Type B pancreatic cell (in vitro differentiated cells): ENCODE measurements at regions not wholly inside any gene's neighbourhood (a gene's known extent, or its start where the extent isn't known, plus 50 kb on each side); places are given as distances from the start of the nearest gene placed in this dataset.
"Not testable (repeated sequence)": the region's sequence is repeated elsewhere in the genome, so short reads cannot be mapped to it uniquely, and the experiment has no call there.

Experiments used
- DNase-seq: peaks from one replicate; pipeline ENCODE4 v3.0.0; 2021; ENCODE audit warnings: mixed read lengths; ENCODE audit not compliant: unreplicated experiment; ENCODE audit errors: extremely low spot score
- H3K27ac Mint-ChIP-seq: 2 replicates; pipeline ENCODE4 v1.8.0; 2021; ENCODE audit warnings: mild to moderate bottlenecking, mixed read lengths
- H3K27me3 Mint-ChIP-seq: 2 replicates; pipeline ENCODE4 v1.8.0; 2021; ENCODE audit warnings: mixed read lengths
- H3K36me3 Mint-ChIP-seq: 2 replicates; pipeline ENCODE4 v1.8.0; 2021; ENCODE audit warnings: mixed read lengths
- H3K4me1 Mint-ChIP-seq: one replicate; pipeline ENCODE4 v1.8.0; 2021; ENCODE audit warnings: mixed read lengths; ENCODE audit not compliant: unreplicated experiment
- H3K4me3 Mint-ChIP-seq: 2 replicates; pipeline ENCODE4 v1.8.0; 2021; ENCODE audit warnings: mild to moderate bottlenecking, mixed read lengths
- H3K9me3 Mint-ChIP-seq: 2 replicates; pipeline ENCODE4 v1.8.0; 2021; ENCODE audit warnings: mixed read lengths
- CTCF ChIP-seq: fragments of 200-600 bp; sonication (generic); conservative IDR thresholded peaks from 2 replicates; pipeline ENCODE4 v1.5.0; 2021; ENCODE audit warnings: antibody characterized with exemption, mild to moderate bottlenecking

- H3K27ac Mint-ChIP-seq: no peak overlapping the region
- DNase-seq: no peak
- H3K4me3 Mint-ChIP-seq: no peak overlapping the region
- no peaks in the 10 kb centered on the region for H3K36me3 Mint-ChIP-seq
- no peaks in the 10 kb centered on the region for H3K9me3 Mint-ChIP-seq
- H3K27me3 Mint-ChIP-seq: no peaks in the 10 kb centered on the region
- no peaks in the 10 kb centered on the region for H3K4me1 Mint-ChIP-seq
- TF ChIP-seq CTCF: no peak
Observed at GRCh38 chr2:77666251-77666980, 144.2 kb upstream of the LRRTM4 start.

GRCh38 chr2:77684543-77685319 is 162.6 kb upstream of the LRRTM4 start:
- DNase-seq, H3K4me3 Mint-ChIP-seq, H3K27me3 Mint-ChIP-seq, H3K36me3 Mint-ChIP-seq, H3K27ac Mint-ChIP-seq, H3K4me1 Mint-ChIP-seq, H3K9me3 Mint-ChIP-seq: not testable (repeated sequence)

GRCh38 chr2:77712601-77713000 is 190.4 kb upstream of the LRRTM4 start:
- Mint-ChIP-seq H3K27ac (no peak overlapping the region), H3K27me3 (no peaks in the 10 kb centered on the region), H3K9me3 (no peaks in the 10 kb centered on the region)

GRCh38 chr2:77713412-77713811 is 191.2 kb upstream of the LRRTM4 start:
- Mint-ChIP-seq H3K27me3 (no peaks in the 10 kb centered on the region), H3K27ac (no peak overlapping the region), H3K4me1 (no peaks in the 10 kb centered on the region), H3K9me3 (no peaks in the 10 kb centered on the region), H3K4me3 (no peak overlapping the region), H3K36me3 (no peaks in the 10 kb centered on the region)
- DNase-seq: no peak
- TF ChIP-seq CTCF: no peak

More at GRCh38 chr2:77712601-77713000, 190.4 kb upstream of the LRRTM4 start:
- H3K4me1 Mint-ChIP-seq: no peaks in the 10 kb centered on the region
- TF ChIP-seq CTCF: no peak
- no peak for DNase-seq
- H3K4me3 Mint-ChIP-seq: no peak overlapping the region
- no peaks in the 10 kb centered on the region for H3K36me3 Mint-ChIP-seq

GRCh38 chr2:77720115-77720514 is 197.9 kb upstream of the LRRTM4 start:
- no peak for TF ChIP-seq CTCF
- H3K36me3 Mint-ChIP-seq: no peaks in the 10 kb centered on the region
- H3K4me1 Mint-ChIP-seq: no peaks in the 10 kb centered on the region
- H3K4me3 Mint-ChIP-seq: no peak overlapping the region
- DNase-seq: no peak
- H3K27me3 Mint-ChIP-seq: no peaks in the 10 kb centered on the region
- H3K27ac Mint-ChIP-seq: no peak overlapping the region
- no peaks in the 10 kb centered on the region for H3K9me3 Mint-ChIP-seq

GRCh38 chr2:77721593-77721992 is 199.4 kb upstream of the LRRTM4 start:
- Mint-ChIP-seq H3K36me3 (no peaks in the 10 kb centered on the region), H3K4me1 (no peaks in the 10 kb centered on the region), H3K27ac (no peak overlapping the region), H3K27me3 (no peaks in the 10 kb centered on the region), H3K9me3 (no peaks in the 10 kb centered on the region), H3K4me3 (no peak overlapping the region)
- no peak for TF ChIP-seq CTCF
- DNase-seq: no peak
